NCI-H1694 treated with DMSO at 0.1 percent for 48 hours (cell line): ENCODE measurements at regions not wholly inside any gene's neighbourhood (a gene's known extent, or its start where the extent isn't known, plus 50 kb on each side); places are given as distances from the start of the nearest gene placed in this dataset.

Source experiments
- DNase-seq: peaks from one replicate; lab custom pipeline; 2025; lab: John Stamatoyannopoulos, UW

GRCh38 chr6:168908887-168909286 lies 344.8 kb downstream of the THBS2 start:
- no peak for DNase-seq

GRCh38 chr6:168908166-168908565 lies 345.5 kb downstream of the THBS2 start:
- DNase-seq: no peak

GRCh38 chr6:168906391-168906790 lies 347.3 kb downstream of the THBS2 start:
- DNase-seq: no peak

- DNase-seq: no peak
Measured at GRCh38 chr6:168905451-168906090, 348.1 kb downstream of the THBS2 start.

GRCh38 chr6:168903613-168904345 lies 349.9 kb downstream of the THBS2 start:
- DNase-seq: no peak

- no peak for DNase-seq
Measured at GRCh38 chr6:168902075-168902474, 351.6 kb downstream of the THBS2 start.

- no peak for DNase-seq
Measured at GRCh38 chr6:168901076-168901475, 352.6 kb downstream of the THBS2 start.

GRCh38 chr6:168896321-168896720 lies 357.3 kb downstream of the THBS2 start:
- no peak for DNase-seq

- DNase-seq: peak; percentile 8
Measured at GRCh38 chr6:168895102-168895812, 358.4 kb downstream of the THBS2 start.

- no peak for DNase-seq
Measured at GRCh38 chr6:168892031-168892430, 361.6 kb downstream of the THBS2 start.

GRCh38 chr6:168890981-168891365 lies 362.7 kb downstream of the THBS2 start:
- DNase-seq: no peak

GRCh38 chr6:168890306-168890980 lies 363.2 kb downstream of the THBS2 start:
- no peak for DNase-seq

- DNase-seq: no peak
Measured at GRCh38 chr6:168888786-168889345, 364.8 kb downstream of the THBS2 start.

GRCh38 chr6:168888102-168888501 lies 365.5 kb downstream of the THBS2 start:
- no peak for DNase-seq

GRCh38 chr6:168887621-168888020 lies 366.0 kb downstream of the THBS2 start:
- DNase-seq: no peak

GRCh38 chr6:168886964-168887363 lies 366.7 kb downstream of the THBS2 start:
- DNase-seq: no peak

- DNase-seq: no peak
Measured at GRCh38 chr6:168885751-168886742, 367.6 kb downstream of the THBS2 start.

GRCh38 chr6:168885196-168885595 lies 368.4 kb downstream of the THBS2 start:
- DNase-seq: no peak

- DNase-seq: no peak
Measured at GRCh38 chr6:168884646-168885086, 369.0 kb downstream of the THBS2 start.

- DNase-seq: no peak
Measured at GRCh38 chr6:168884050-168884645, 369.5 kb downstream of the THBS2 start.
